ENCODE measurements at regions not wholly inside any gene's neighbourhood (a gene's known extent, or its start where the extent isn't known, plus 50 kb on each side); places are given as distances from the start of the nearest gene placed in this dataset.

GRCh38 chr2:204344119-204344518 lies 201.2 kb upstream of the PARD3B start:
- TF ChIP-seq POLR2AphosphoS5 (IDR thresholded peaks at IDR 0.05; ENCODE audit: low read depth) (no peak), EZH2phosphoT487 (IDR thresholded peaks at IDR 0.05; ENCODE audit: unreplicated experiment) (no peak), JUNB (IDR thresholded peaks at IDR 0.05; ENCODE audit: unreplicated experiment) (no peak), REST (IDR thresholded peaks at IDR 0.05; ENCODE audit: unreplicated experiment) (no peak), EZH2 (IDR thresholded peaks at IDR 0.05; ENCODE audit: low read depth, unreplicated experiment) (no peak), CREB1 (CRISPR knock-in tag; IDR thresholded peaks at IDR 0.05; ENCODE audit: low read depth) (no peak), ZNF114 (CRISPR knock-in tag; IDR thresholded peaks at IDR 0.05) (no peak), NANOG (IDR thresholded peaks at IDR 0.05; ENCODE audit: borderline replicate concordance) (no peak), ZNF331 (CRISPR knock-in tag; IDR thresholded peaks at IDR 0.05; ENCODE audit: low read depth) (no peak), STAT1 (IDR thresholded peaks at IDR 0.05; ENCODE audit: unreplicated experiment) (no peak)
- TF ChIP-seq, protein P1, sequence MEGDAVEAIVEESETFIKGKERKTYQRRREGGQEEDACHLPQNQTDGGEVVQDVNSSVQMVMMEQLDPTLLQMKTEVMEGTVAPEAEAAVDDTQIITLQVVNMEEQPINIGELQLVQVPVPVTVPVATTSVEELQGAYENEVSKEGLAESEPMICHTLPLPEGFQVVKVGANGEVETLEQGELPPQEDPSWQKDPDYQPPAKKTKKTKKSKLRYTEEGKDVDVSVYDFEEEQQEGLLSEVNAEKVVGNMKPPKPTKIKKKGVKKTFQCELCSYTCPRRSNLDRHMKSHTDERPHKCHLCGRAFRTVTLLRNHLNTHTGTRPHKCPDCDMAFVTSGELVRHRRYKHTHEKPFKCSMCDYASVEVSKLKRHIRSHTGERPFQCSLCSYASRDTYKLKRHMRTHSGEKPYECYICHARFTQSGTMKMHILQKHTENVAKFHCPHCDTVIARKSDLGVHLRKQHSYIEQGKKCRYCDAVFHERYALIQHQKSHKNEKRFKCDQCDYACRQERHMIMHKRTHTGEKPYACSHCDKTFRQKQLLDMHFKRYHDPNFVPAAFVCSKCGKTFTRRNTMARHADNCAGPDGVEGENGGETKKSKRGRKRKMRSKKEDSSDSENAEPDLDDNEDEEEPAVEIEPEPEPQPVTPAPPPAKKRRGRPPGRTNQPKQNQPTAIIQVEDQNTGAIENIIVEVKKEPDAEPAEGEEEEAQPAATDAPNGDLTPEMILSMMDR (conservative IDR thresholded peaks at IDR 0.05; ENCODE audit: low read depth in 2 of 2), result no peak
- TF ChIP-seq, protein P2, sequence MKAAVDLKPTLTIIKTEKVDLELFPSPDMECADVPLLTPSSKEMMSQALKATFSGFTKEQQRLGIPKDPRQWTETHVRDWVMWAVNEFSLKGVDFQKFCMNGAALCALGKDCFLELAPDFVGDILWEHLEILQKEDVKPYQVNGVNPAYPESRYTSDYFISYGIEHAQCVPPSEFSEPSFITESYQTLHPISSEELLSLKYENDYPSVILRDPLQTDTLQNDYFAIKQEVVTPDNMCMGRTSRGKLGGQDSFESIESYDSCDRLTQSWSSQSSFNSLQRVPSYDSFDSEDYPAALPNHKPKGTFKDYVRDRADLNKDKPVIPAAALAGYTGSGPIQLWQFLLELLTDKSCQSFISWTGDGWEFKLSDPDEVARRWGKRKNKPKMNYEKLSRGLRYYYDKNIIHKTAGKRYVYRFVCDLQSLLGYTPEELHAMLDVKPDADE (IDR thresholded peaks at IDR 0.05), result no peak

Data from GM23338 (cell line).